ENCODE measurements at regions not wholly inside any gene's neighbourhood (a gene's known extent, or its start where the extent isn't known, plus 50 kb on each side); places are given as distances from the start of the nearest gene placed in this dataset.

DNA sequence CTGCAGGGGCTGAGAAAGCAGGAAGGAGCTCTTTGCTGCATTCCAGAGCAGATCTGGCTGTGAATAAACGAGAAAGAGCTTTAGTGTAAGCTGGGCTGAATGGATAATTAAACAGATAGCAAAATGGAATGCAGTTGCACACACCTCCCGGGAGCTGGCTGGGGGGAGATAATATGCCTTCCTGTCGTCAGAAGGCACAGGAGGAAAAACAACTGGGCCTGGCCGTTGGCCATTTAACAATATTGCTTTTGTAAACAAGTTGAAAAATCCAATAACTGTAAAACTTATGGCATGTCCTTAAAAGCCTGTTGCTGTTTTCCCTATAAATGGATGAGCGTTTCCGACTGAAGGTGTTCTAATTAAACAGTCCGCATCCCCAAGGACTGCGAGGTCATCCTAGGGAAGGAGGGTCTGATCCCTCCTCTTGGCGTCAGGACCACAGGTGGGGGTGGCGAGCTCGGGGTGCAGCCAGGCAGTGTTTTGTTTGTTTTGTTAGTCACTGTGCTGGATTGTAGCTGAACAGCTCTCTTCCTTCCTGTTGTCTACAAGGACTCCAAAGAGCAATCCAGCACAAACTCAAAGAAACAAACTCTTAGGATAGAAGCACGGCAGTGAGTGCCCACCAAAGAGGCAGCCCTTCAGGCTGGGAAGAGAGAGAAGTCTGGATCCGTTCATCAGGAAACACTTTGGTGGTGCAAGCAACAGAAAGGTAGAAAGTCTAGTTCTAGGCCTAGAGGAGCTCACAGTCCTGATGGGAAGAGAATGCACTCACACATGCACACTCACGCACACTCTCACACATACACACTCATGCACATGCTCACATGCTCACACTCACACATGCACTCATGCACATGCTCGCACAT is 133.4 kb upstream of the SMAD3 start:
- DNase-seq (ENCODE audit: low read depth): peak; percentile 79

DNA sequence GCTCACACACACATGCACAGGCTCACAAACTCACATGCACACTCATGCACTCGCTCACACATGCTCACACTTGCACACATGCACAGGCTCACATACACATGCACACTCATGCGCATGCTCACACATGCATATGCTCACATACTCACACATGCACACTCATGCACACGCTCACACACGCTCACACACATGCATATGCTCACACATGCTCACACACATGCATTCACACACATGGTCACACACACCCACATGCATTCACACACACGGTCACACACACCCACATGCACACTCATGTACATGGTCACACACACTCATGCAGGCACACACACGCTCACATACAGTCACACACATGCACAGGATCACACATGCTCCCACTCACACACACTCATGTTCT is 132.8 kb upstream of the SMAD3 start:
- DNase-seq (ENCODE audit: low read depth): no peak

DNA sequence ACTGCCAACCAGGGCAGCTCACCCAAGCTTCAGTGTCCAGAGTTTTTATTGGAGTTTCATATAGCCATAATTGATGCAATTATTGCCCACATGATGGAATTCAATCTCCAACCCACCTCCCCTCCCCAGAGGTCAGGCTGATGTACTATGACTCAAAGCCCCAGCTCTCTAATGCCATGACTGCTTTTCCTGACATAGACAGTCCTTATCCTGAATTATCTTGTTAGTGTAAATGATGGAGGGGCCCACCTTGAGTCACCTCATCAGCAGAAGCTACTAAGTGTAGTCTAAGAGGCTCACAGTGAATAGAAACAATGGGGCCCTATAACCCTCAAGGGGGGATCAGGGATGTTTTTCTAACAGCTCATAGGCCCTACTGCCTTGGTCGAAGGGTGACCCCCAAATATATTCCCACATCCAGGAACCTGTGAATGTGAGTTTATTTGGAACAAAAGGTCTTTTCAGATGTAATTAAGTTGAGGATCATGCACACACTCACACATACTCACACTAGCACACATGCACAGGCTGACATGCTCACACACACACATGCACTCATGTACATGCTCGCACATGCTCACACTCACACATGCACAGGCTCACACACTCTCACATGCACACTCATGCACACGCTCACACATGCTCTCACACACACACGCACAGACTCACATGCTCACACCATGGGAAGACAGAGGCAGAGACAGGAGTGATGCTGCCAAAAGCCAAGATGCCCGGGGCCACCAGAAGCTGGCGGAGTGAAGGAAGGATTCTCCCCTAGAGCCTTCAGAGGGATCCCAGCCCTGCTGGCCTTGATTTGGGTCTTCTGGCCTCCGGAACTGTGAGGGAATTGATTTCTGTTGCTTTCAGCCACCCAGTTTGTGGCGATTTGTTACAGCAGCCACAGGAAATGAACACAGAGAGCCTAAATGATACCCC is 131.2 kb upstream of the SMAD3 start:
- DNase-seq (ENCODE audit: low read depth): no peak

DNA sequence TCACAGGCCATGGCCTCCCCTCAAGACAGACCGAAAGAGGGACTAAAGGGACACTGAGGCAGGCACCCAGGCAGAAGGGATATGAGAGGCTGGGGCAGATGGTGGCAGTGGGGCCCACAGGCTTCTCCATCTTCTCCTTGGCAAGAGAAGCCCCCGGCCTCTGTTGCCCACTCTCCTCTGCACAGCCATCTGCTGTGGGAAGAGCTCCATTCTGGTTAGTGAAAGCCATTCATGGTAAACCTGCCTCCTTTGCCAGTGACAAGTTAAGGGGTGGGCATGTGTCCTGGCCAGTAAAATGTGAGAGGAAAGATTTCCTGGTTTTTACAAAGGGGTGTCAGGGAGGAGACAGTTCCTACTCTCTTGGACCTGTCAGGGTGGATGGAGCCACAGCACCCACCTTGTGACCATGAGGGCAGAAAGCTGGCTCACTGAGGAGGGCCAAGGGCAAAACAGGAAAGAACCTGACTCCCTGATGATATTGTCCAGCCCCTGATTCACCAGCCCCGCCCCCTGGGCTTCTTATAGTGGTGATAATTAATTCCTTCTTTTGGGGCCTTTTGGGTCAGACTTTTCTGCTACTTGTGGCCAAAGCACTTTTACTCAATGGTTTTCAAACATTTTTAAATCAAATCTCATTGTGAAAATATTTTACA is 130.4 kb upstream of the SMAD3 start:
- no peak for DNase-seq (ENCODE audit: low read depth)

DNA sequence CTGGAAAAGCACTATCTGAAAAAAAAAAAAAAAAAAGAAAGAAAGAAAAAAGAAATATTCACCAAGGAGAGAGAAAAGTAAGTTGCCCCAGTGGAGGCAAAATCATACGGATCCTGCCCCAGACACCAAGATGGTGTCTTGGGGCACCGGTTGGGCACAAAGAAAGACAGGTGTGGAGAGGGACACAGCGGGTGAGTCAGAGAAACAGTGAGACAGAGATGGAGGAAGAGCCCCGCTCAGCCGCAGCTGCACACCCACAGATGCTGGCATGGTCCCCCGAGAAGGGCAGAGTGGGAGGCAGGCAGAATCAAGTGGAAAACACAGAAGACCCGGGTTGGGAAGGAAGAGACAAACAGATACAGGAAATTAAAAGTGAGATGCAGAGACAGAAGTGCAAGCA is 129.7 kb upstream of the SMAD3 start:
- no peak for DNase-seq (ENCODE audit: low read depth)

DNA sequence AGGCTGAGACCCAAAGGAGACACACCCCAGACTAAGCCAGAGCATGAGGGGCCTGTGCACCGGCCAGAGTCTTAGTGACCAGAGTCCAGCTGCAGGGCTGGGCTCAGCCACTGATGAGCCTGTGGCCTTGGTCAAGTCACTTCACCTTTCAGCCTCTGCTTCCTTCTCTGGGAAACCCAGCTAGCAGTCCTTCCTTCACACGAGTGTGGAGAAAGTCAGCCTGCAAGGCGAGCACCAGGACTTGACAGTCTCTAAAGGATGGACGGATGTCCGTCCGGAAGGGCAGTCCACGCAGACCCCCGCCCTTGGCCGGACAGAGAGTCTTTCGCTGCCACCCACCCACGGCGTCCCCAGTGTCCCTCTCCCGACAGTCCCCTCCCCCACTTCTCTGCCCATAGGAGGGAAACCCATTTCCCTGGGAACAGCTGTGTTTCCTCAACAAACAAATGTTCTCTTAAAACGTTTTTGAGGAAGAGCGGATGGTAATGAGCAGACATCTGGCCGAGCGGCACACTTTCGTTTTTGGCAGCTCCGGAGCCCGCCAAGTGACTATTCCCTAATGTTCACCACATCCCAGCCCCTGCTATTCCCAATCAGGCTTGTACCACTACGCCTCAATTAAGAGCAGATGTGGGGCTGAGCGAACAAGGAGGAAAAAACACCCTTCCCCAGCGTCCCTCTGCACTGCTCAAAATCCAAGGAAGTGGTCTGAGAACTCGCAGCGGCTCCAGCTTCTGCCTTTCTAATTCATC is 129.1 kb upstream of the SMAD3 start:
- DNase-seq (ENCODE audit: low read depth): peak; percentile 36

DNA sequence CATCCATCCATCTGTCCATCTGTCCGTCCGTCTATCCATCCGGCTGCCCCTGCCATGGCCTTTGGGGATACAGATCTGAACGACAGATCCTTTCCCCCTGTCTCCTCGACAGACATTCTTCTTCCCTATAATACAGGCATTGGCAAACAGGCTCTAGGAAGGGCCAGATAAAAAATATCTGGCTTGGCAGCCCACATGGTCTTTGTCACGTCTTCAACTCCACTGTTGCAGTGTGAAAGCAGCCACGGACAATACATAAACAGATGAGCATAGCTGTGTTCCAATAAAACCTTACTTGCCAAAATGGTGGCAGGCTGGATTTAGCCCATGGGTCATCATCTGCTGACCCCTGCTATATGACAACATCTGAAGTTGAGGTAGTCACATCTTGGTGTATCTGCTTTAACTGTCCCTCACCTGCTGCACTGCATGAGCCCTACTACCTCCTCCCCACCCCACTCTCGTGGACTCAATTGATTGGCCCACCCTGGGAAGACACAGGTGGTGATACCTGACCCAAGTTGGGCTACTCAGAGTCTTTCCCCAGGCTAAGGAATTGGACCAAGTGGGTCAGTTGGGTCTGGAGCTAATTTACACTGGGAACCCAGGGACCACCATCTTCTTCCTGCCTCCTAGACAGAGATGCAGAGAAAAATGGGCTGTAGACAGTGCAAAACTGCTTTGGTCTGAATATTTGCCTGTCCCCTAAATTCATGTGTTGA is 128.4 kb upstream of the SMAD3 start:
- DNase-seq (ENCODE audit: low read depth): no peak

DNA sequence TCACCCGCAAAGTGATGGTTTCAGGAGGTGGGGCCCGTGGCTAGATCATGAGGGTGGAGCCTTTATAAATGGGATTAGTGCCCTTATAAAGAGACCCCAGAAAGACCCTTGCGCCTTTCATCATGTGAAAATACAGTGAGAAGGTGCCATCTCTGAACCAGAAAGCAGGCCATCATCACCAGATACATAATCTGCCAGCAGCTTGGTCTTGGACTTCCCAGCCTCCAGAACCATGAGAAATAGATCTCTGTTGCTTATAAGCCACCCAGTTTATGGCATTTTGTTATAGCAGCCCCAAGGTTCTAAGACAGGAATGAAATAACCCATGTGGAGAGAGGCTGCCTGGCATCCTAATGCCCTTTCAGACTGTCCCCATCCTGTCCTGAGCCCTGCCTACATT is 127.8 kb upstream of the SMAD3 start:
- DNase-seq (ENCODE audit: low read depth): no peak

DNA sequence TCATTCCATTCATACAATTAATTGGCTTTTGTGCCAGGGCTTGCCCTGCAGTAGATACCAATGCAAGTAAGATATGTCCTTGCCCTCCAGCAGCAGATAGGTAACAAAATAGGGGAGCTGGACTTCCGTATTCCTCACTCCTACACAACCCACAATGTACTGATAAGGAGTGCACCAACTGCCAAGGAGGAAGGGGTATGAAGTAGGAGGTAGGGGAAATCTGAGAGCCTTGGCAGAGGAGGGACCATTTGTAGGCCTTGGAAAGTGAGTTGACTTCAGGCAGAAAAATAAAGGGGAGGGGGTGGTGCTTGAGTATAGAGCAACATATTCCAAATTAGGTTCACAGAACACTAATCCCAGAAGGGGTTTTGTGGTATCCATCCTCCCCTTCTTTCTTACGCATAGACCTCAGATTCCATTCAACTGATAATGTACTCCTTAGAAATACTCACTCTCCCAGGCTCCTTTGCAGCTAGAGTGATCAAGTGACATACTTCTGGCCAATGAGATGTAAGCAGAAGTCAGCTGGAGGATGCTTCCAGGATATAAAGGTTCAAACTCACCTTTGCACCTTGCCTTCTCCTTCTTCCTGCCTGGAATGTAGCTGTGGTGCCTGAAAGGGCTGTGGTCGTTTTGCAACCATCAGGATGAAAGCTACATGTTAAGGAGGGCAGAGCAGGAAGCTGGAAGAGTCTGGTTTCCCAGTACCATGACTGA is 127.1 kb upstream of the SMAD3 start:
- no peak for DNase-seq (ENCODE audit: low read depth)

DNA sequence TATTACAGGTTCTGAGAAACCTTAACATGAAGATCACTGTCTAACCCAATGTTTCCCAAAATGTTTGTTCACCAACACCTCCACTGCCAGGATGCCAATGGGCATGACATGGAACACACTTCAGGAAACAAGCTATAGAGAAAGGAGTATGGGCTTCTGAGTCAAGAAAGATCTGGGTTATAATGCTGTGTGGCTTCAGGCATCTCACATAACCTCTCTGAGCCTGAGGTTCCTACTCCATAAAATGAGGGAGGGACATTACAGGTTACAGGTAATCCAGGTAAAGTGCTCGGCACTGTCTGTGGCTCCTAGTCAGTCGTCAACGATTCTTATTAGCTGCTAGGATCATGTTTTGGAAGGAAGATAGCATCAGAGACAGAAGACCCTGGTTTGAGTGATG is 126.4 kb upstream of the SMAD3 start:
- DNase-seq (ENCODE audit: low read depth): no peak

DNA sequence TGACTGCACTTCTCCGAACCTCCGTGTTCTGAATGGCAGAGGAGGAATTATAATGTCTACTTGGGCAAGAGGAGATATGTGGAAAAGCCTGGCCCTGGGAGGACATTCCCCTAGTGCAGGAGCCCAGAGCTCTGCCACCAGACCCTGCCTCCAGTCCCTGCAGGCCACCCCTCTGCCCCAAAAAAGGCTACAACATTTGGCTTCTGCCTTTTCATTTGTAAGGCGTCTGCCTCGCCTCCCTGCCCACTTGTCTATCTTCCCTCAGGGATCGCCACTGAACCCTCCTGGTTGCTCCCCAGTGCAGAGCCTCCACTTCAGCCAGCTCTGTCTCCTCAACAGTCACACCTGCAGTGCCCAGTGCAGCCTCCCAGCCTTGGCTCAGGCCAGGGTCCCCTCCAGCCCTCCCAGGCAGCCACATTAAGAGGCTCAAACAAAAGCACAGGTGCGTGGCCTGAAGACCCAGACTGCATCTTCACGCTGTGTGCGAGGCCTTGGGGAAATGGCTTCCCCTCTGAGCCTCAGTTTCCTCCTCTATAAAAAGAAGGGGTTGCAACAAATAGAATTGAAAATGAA is 125.9 kb upstream of the SMAD3 start:
- DNase-seq (ENCODE audit: low read depth): no peak

DNA sequence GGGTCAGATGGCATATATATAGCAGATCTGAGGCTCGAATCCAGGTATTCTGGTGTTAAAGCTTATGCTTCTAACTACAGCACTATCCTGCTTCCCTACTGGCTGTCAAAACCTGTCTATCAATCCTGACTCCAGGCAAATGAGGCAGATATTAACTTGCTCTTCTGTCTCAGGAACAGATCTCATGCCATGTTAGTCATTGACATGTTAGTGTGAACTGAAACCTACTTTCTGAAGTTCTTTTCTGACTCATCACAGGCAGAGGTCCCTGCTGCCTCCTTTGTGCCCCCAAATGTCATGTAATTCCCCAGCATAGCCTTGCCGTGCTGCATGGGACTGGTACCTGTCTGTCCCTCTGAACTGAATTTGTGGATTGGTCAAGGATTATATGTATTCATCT is 125.0 kb upstream of the SMAD3 start:
- DNase-seq (ENCODE audit: low read depth): peak; percentile 56

DNA sequence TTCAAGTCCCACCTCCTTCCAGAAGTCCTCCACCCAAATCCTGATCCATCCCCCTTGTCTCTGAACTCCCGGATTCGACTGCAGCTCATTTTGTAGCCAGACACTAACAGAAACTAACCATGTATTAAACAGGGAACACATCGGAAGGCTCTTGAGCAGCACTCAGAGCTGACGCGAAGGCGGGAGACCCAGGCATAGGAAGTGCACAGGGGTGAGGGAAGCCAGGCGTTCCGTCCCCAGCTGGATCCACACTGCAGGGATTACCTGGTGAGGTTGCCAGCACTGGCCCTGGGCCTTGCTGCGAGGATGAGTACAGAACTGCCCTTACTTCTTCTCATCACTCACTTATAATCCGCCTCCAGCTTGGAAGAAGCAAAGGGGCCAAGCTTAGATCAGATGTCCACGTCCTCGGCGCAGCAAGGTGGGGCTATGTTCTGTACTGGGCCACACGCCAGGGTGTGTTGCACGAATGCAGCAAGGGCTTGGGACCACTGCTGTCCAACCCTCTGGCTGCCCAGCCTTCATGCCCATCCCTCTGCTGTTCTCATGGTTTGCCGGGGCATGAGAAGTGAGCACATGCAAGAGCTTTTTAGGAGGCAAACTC is 124.2 kb upstream of the SMAD3 start:
- no peak for DNase-seq (ENCODE audit: low read depth)

DNA sequence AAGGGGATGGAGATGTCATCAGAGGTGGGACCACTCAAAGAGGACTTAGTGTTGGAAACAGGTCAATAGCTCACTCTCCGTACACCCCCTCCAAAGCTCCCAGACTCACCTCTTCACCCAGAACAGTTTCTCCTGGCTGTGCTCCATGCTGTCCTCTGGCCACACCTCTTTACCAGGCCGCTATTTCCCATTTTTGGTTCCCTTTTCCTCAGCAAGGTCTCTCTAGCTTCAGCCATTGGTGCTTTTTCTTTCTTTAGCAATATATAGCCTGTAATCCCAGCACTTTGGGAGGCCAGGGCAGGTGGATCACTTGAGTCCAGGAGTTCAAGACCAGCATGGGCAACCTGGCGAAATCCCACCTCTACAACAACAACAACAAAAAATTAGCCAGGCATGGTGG is 123.6 kb upstream of the SMAD3 start:
- no peak for DNase-seq (ENCODE audit: low read depth)

DNA sequence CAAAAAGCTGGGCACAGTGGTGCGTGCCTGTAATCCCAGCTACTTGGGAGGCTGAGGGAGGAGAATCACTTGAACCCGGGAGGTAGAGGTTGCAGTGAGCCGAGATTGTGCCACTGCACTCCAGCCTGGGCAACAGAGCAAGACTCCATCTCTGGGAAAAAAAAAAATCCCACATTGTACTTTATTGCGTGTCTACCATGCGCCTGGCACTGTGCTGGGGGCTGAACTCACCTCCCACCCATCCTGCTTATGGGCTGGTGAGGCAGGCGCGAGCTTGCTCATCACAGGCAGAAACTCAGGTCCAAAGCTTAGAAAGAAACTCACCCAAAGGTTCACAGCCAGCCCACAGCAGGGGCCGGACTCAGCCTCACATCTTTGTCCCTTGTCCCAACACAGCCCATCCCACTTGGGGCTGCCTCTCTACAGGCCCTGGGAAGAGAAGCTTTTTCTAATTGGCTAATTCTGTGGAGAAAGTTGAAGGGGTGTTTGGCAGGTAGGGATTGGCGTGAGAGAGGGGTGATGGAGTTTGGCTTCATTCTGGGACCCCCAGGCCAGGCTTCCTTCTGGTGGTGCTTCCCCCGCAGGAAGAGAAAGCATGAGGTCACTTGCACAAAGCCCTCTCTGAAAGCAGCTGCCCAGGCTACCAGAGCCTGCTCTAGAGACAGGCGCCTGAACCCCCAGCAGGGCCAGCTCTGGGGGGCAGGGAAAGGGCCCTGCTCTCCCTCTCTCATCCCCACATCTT is 122.6 kb upstream of the SMAD3 start:
- DNase-seq (ENCODE audit: low read depth): no peak

DNA sequence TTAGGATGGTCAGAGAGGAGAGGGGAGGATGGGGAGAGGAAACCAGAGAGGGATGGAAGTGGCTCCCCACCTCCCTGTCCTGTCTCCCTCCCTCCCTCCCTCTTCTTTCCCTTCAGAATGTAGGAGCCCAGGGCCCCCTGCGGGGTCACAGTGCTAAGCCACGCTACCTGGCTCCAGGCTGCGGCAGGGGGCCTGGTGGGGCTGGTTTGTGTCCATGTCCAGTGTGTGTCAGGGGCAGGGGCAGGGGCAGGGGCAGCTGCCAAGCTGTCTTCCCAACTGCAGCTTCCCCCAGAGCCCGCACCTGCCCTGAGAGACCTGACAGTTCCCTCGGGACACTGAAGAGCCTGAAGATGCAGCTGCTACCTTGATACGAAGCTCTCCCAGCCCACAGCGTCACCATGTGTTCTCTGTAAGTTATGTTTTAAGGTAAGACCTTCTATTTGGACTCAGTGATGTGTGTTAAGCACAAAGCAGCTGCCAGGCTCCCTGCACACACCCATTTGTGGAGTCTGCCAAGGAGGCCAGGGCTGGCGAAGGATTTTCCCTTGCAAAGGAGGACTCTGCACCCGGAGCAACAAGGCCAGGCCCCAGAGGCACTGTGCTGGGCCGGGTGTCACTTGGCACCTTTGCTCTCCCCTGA is 121.8 kb upstream of the SMAD3 start:
- DNase-seq (ENCODE audit: low read depth): no peak

DNA sequence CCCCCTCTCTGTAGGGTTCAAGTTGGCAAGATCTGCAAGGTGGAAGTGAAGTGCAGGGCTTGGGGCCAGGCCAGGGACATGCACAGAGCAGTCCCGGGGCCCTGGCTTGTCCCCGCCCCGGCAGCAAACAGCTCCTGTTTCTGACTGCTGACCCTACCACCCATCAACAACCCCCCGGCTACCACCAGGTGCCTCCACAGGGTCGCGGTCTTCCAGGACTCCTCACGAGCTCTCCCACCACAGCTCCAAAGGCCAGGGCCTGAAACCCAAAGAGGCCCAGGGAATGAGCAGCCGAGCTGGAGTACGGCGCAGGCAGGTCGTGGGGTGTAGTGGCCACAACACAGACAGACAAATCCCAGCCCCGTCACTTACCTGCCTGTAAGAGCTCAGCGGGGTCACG is 121.3 kb upstream of the SMAD3 start:
- DNase-seq (ENCODE audit: low read depth): no peak

DNA sequence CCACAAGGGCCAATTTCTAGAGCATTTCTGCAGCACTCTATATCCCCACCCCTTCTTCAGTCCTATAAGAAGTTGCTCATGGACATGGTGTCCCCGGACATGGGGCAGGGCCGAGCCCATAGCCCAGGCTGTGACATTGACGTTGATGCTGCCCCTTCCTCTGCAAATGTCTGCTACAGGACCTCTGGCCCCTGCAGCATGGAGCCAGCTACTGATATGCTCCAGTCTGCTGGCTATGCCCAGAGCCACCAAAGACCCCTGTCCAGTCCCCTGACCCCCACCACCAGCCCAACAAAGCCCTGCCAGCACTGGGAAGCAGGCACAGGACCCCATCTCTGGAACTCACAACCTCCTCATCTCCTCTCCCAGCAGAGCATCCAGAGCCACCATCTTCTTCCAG is 120.1 kb upstream of the SMAD3 start:
- no peak for DNase-seq (ENCODE audit: low read depth)

DNA sequence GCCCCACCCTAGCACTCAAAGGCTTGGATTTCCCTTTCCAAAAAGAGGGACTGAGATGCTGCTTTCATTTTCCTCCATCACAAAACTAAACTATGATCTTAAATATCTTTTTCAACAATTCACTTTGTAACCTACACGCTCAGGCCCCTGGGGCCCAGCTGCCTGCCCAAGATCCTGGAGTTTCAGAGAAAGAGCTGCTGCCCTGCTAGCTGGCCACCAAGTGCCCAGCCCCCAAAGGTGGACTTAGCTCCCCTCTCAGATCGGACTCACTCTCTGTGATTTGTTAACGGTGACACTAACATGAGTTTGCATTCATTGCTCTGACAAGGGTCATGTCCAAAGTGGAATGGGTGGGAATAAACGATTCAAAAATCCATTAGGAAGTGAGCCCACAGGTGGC is 119.6 kb upstream of the SMAD3 start:
- no peak for DNase-seq (ENCODE audit: low read depth)

All from ELR (cell line).